ENCODE measurements at regions not wholly inside any gene's neighbourhood (a gene's known extent, or its start where the extent isn't known, plus 50 kb on each side); places are given as distances from the start of the nearest gene placed in this dataset.

GRCh38 chr3:13254028-13254951, 165.8 kb downstream of the NUP210 start:
- TF ChIP-seq POLR2A (IDR thresholded peaks at IDR 0.05; ENCODE audit: low read length) = no peak
- TF ChIP-seq GATA1 (IDR thresholded peaks at IDR 0.05; ENCODE audit: low read depth, low read length) = no peak
- DNase-seq = no peak

GRCh38 chr3:13253208-13253937, 166.7 kb downstream of the NUP210 start:
- no peak for DNase-seq
- TF ChIP-seq POLR2A (IDR thresholded peaks at IDR 0.05; ENCODE audit: low read length) (no peak), GATA1 (IDR thresholded peaks at IDR 0.05; ENCODE audit: low read depth, low read length) (no peak)

GRCh38 chr3:13252207-13252606, 167.9 kb downstream of the NUP210 start:
- no peak for DNase-seq
- no peak for TF ChIP-seq GATA1 (IDR thresholded peaks at IDR 0.05; ENCODE audit: low read depth, low read length)
- TF ChIP-seq POLR2A (IDR thresholded peaks at IDR 0.05; ENCODE audit: low read length) = no peak

GRCh38 chr3:13251166-13251903, 168.8 kb downstream of the NUP210 start:
- no peak for DNase-seq
- TF ChIP-seq GATA1 (IDR thresholded peaks at IDR 0.05; ENCODE audit: low read depth, low read length) = no peak
- TF ChIP-seq POLR2A (IDR thresholded peaks at IDR 0.05; ENCODE audit: low read length) = no peak

- no peak for DNase-seq
- TF ChIP-seq POLR2A (IDR thresholded peaks at IDR 0.05; ENCODE audit: low read length) (no peak), GATA1 (IDR thresholded peaks at IDR 0.05; ENCODE audit: low read depth, low read length) (no peak)
Measured at GRCh38 chr3:13249664-13250390, 170.3 kb downstream of the NUP210 start.

GRCh38 chr3:13248640-13249039, 171.5 kb downstream of the NUP210 start:
- no peak for DNase-seq
- TF ChIP-seq POLR2A (IDR thresholded peaks at IDR 0.05; ENCODE audit: low read length) (no peak), GATA1 (IDR thresholded peaks at IDR 0.05; ENCODE audit: low read depth, low read length) (no peak)

GRCh38 chr3:13245615-13245978, 172.4 kb upstream of the IQSEC1 start:
- no peak for TF ChIP-seq GATA1 (IDR thresholded peaks at IDR 0.05; ENCODE audit: low read depth, low read length)
- TF ChIP-seq POLR2A (IDR thresholded peaks at IDR 0.05; ENCODE audit: low read length) = no peak
- no peak for DNase-seq

- TF ChIP-seq GATA1 (IDR thresholded peaks at IDR 0.05; ENCODE audit: low read depth, low read length) = no peak
- TF ChIP-seq POLR2A (IDR thresholded peaks at IDR 0.05; ENCODE audit: low read length) = no peak
- DNase-seq = no peak
Measured at GRCh38 chr3:13243586-13243985, 170.4 kb upstream of the IQSEC1 start.

- TF ChIP-seq POLR2A (IDR thresholded peaks at IDR 0.05; ENCODE audit: low read length) (no peak), GATA1 (IDR thresholded peaks at IDR 0.05; ENCODE audit: low read depth, low read length) (no peak)
- no peak for DNase-seq
Measured at GRCh38 chr3:13242364-13242737, 169.1 kb upstream of the IQSEC1 start.

GRCh38 chr3:13241621-13242363, 168.6 kb upstream of the IQSEC1 start:
- no peak for DNase-seq
- TF ChIP-seq GATA1 (IDR thresholded peaks at IDR 0.05; ENCODE audit: low read depth, low read length) (no peak), POLR2A (IDR thresholded peaks at IDR 0.05; ENCODE audit: low read length) (no peak)

- no peak for DNase-seq
- TF ChIP-seq POLR2A (IDR thresholded peaks at IDR 0.05; ENCODE audit: low read length) = no peak
- TF ChIP-seq GATA1 (IDR thresholded peaks at IDR 0.05; ENCODE audit: low read depth, low read length) = no peak
Measured at GRCh38 chr3:13240928-13241618, 167.8 kb upstream of the IQSEC1 start.

- TF ChIP-seq GATA1 (IDR thresholded peaks at IDR 0.05; ENCODE audit: low read depth, low read length) = no peak
- TF ChIP-seq POLR2A (IDR thresholded peaks at IDR 0.05; ENCODE audit: low read length) = no peak
Measured at GRCh38 chr3:13239467-13239760, 166.2 kb upstream of the IQSEC1 start.

More at GRCh38 chr3:13239467-13239760, 166.2 kb upstream of the IQSEC1 start:
- no peak for DNase-seq
